Right hindlimb (tissue), 1 donor: ENCODE measurements at regions not wholly inside any gene's neighbourhood (a gene's known extent, or its start where the extent isn't known, plus 50 kb on each side); places are given as distances from the start of the nearest gene placed in this dataset.
"Not testable (repeated sequence)": the region's sequence is repeated elsewhere in the genome, so short reads cannot be mapped to it uniquely, and the experiment has no call there.

Source experiments
- DNase-seq: peaks from one replicate; pipeline ENCODE4 v3.0.0-alpha.2; 2018

DNA sequence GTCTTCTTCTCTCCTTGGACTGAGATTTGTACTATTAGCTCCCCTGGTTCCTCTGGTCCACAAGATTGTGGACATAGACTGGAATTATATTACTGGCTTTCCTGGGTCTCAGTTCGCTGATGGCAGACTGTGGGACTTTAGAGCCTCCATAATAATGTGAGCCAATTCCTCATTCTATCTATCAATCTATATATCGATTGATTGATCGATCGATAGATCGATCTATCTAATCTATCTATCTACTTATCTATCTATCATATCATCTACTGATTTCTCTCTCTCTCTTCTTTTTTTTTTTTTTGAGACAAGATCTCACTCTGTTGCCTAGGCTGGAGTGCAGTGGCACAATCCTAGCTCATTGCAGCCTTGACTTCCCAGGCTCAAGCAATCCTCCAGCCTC is 51.5 kb upstream of the DDR1 start:
- no peak for DNase-seq

DNA sequence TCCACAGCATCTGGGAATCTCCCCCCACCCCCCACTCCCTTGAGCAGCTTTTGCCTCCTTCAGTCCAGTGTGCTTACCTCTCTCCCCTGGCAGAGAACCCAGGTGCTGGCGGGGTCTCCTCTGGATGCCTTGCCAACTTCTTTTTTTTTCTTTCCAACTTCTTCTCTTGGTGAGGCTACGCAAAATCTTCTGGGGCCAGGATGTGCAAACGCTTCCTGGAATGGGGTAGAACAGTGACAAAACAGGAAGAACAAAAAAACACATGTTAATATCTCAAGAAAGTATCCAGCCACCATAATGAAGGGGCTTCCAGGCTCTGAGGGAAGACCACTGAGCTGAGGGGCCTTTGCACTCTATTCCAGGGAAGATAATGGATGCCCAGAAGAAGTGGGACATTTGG is 53.9 kb upstream of the DDR1 start:
- DNase-seq = no peak

DNA sequence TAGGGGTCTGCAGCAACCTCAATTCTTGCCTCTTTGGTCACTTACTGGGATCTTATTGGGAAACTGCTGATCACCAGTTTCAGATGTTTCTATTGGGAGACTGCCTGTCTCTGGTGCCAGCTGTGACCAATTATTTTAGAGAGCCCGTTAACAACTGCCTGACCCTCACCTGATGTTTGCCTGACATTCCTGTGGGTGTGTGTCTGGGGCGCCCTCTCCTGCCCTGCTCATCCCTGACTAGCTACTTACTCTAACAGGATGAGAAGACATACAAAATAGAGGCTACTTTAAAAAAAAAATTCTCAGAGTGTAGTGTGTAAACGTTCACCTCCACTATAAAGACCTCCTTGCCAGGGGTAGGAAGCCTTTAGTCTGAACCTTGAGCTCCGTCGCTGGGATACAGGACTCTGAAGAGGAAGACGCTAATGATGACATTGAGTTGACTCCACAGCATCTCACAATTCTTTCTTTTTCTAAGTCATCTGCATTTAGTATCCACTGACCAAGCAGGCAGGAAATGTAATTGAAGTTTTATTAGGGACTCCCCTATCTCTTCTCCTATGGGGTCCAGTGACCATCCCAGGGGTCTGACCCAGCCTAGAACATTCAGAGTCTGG is 54.6 kb upstream of the DDR1 start:
- no peak for DNase-seq

DNA sequence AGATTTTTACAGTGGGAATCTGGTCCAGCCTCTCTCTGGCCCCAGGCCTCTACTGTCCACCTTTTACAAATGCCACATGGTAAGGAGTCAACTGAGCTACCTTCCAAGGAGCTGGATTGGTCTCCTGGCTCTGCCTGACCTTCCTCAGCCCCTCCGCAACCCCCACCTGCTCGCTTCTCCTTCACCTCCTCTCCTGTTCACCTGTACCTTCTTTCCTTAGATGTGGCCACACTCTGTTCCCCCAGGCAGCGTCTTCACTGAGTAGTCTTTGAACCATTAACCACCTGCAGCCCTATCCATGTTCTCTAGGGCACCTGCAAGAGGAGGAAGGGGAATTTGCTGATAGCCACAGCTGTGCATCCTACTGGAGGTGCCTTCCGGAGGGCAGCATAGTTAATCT is 55.3 kb upstream of the DDR1 start:
- no peak for DNase-seq

DNA sequence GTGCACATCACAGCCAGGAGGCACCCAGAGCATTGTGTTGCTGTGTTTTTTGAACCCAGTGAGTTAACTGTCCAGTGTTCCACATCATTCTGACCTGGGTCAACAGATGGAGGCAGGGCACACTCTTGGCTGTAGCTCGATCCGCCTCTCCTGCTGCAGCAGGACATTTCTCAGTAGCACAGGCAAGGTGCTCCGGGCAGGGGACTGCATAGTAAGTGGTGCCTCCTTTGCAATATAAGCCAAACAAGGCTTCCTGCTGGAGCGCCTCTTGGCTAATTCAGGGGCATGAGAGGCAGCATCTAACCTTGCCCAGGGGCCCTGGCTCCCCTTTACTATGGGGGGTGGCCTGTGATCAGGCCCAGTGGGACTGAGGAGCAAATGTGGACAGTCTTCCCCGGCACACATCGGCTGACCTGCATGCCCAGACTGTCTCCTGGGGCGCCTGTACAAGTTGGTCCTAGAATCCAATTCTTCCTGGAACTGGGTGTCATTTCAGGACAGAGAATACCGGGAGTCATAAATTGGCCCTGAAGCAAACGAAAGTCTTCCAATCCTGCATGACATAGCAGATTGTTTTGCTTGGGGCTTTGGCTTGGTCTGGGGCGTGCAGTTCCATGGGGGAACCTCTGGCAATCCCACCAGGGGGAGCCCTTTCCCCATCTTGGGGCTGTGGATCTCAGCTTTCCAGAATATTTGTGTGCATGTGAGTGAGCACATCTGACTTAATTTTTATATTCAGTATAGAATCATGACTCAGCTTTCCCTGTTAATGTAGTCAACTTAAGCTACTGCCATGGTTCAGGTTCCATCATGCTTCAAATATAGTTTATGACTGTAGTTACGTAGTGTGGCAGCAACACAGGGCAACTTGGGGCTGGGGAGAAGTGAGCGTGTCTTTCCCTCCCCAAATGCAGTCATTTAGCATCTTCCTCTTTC is 56.0 kb upstream of the DDR1 start:
- DNase-seq = peak; percentile 91

DNA sequence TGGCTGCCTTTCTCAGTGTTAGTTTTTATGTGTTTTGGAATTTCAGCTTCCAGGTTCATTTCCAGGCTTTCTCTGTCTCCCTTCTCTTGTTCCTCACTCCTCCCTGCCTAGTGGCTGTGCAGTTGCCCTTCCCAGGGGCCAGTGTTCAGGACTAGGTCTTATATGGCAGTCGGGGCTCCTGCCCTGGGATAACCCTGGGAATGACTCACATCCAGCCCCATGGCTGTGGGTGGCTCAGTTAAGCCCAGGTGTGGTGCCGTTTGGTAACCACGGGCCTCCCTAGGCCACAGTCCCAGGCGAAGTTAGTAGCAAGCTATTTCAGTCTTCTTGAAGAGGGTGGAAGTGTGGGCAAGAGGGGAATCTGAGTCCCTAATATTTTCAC is 57.4 kb upstream of the DDR1 start:
- no peak for DNase-seq

DNA sequence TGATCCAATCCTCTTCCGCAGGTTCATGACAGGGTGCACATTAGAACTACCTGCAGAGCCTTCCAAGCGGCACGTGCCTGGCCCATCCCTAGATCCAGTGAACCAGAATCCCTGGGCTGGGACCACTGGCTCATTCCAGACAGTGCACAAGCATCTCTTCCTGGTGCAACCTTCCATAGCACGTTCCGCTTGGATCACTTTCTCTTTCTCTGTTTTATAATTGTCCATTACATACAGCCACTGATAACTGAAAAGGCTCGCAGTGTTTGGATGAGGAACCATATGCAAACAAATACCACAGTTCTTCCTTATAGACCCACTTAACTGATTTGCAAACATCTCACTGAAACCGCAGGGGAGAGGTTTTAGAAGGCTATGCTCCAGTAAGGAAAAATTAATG is 59.6 kb upstream of the DDR1 start:
- no peak for DNase-seq

DNA sequence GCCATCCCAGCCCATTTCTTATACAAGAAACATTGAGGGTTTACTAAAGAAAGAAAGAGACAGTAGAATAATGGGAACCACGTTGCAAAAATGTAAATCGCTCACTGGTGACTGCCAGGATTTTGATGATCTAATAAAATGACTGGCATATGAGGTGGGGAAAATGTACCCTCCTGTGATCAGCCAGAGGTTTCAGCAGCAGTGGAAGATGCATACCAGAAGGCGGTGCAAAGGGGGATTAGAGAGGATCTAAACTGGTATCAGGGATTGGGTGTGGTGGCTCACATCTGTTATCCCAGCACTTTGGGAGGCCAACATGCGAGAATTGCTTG is 60.8 kb upstream of the DDR1 start:
- DNase-seq = no peak

DNA sequence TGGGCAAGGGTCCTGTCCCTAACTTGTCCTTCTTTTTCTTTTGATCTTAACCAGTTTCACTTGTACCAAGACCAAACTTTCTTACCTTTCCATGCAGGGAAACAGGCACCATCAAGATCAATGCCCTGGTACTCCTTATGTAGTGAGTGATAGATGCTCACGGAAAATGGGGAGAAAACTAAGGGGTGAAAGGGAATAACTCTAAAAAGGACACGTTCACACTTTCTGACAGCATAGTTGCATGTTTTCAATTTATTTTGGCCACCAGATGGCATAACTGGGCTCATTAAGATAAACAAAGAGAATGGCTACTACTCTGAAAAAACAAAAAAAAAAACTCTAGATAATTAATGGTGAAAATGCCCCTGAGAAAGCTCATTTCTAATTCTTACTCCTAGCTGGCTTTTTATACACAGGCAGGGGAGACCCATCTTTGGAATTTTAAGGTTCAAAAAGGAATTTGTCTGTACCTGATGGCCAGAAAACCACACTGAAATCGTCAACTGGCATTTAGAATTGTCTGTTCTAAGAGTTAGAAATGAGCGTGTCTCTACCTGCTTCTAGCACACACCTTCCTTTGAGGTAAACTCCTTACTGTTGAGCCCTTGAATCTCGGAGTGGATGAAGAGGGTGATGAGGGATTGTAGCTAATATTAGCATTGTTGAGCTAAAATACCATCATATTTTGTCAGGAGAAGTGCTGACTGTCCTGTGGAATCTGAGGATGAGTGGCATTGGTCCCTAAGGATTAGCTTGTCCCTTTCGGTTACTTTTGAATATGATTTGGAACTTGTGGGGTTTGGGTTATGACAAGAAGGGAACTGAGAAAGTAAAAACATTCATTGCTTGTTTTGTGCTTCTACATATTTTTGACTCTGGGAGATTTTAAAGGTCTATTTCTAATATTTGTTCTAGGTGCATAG is 62.2 kb upstream of the DDR1 start:
- DNase-seq = no peak

DNA sequence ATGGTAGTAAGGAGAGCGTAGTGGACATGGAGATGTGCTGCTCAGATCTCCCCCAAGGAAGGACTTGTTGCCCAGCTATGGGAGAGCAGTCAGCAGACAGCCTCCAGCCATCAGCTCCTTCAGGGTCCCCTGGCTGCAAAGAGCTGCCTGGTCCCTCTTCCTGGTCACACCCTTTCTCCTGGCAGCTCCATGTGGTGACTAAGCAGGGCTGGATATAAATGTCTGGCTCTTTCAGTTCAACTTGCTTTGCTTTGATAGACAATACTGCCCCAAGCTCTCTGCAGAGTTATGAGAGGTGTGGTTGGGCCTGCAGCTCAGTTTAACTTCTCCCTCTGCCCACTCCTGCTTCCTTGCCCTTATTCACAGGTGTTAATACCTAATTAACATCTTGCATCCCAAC is 64.1 kb upstream of the DDR1 start:
- no peak for DNase-seq

DNA sequence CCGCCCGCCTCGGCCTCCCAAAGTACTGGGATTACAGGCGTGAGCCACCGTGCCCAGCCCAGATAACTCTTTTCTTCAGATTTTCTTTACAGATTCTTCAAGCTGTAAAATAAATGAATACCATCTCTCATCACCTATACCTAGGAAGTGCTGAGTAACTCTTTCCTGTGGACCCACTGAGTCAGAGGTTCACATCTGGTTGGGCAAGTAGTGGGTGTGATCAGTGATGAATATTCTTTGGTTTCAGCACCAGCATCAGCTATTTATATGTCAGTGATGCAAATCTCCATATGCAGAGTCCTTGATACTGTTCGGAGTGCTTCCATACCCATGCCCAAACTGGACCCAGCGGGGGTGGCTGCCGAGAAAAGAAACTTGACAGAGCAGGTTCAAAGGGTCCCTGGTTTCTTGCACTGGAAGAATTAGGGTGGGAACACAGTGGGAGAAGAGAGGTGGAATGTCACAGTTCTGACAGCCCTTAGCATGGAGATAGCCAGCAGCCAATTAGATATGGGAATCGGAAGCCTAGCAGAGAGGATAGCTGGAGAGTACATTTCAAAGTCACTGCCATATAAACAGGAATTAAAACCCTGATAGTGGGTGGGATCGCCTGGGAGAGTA is 64.9 kb upstream of the DDR1 start:
- DNase-seq = no peak

DNA sequence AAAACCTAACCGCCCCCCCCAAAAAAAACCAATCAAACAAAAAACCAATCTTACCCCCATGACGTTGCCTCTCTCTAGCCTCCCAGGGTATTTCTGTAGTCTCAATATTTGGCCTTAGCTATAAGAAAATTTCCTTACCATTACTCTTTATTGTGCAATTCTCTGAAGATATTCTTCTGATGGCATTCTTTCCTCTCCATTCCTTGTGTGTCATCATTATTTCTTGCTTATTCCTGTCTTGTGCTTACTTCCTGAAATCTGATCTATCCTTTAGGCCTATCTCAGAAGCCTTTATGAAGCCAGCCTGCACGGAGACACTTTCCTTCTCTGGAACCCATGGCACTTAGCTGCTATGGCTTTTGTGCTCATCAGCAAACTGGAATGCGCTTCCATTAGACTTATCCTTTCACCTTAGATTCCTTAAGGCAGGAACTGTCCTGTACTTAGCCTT is 65.9 kb upstream of the DDR1 start:
- DNase-seq = no peak

DNA sequence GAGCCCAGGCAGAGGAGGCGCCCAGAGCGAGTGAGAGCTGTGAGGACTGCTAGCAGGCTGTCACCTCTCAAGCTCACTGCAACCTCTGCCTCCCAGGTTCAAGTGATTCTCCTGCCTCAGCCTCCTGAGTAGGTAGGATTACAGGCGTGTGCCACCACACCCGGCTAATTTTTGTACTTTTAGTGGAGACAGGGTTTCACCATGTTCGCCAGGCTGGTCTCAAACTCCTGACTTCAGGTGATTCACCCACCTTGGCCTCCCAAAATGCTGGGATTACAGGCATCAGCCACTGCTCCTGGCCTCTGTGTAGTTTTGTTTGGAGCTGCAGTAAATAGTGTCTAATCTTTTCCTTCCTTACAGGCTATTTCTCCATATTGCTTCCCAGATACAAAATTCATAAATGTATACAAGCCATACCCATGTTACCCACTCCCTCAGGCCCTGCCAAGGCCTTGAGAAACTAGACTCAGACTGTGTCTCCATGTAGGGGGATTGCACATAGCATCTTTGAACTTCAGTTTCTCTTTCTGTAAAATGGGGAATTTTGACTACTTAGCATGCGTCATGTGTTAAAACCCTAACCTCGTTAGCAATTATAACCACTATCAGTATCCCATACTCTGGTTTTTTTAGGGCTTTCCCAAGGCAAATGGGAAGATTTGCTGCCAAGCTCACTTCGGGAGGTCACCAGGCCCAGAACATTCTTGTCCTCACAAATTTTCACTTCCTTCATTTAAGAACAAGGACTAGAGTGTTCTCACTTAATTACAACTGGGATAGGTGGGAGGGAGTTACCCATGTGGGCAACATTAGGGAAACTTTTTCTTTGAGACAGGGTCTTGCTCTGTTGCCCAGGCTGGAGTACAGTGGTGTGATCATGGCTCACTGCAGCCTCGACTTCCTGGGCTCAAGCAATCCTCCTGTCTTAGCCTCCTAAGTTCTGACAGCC is 67.3 kb upstream of the DDR1 start:
- DNase-seq = no peak

DNA sequence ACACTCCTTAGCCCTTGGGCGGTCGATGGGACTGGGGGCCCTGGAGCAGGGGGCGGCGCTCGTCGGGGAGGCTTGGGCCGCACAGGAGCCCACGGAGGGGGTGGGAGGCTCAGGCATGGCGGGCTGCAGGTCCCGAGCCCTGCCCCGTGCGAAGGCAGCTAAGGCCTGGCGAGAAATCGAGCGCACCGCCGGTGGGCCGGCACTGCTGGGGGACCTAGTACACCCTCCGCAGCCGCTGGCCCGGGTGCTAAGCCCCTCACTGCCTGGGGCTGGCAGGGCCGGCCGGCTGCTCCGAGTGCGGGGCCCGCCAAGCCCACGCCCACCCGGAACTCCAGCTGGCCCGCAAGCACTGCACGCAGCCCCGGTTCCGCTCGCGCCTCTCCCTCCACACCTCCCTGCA is 68.0 kb upstream of the DDR1 start:
- not testable (repeated sequence) for DNase-seq

DNA sequence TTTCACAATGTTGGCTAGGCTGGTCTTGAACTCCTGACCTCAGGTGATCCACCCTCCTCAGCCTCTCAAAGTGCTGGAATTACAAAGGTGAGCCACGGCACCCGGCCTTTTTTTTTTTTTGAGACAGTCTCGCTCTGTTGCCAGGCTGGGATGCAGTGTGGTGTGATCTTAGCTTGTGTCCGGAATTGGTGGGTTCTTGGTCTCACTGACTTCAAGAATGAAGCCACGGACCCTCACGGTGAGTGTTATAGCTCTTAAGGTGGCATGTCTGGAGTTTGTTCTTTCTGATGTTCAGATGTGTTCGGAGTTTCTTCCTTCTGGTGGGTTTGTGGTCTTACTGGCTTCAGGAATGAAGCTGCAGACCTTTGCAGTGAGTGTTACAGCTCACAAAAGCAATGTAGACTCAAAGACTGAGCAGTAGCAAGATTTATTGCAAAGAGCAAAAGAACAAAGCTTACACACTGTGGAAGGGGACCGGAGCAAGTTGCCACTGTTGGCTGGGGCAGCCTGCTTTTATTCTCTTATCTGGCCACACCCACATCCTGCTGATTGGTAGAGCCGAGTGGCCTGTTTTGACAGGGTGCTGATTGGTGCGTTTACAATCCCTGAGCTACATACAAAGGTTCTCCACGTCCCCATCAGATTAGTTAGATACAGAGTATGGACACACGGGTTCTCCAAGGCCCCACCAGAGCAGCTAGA is 69.1 kb upstream of the DDR1 start:
- not testable (repeated sequence) for DNase-seq

DNA sequence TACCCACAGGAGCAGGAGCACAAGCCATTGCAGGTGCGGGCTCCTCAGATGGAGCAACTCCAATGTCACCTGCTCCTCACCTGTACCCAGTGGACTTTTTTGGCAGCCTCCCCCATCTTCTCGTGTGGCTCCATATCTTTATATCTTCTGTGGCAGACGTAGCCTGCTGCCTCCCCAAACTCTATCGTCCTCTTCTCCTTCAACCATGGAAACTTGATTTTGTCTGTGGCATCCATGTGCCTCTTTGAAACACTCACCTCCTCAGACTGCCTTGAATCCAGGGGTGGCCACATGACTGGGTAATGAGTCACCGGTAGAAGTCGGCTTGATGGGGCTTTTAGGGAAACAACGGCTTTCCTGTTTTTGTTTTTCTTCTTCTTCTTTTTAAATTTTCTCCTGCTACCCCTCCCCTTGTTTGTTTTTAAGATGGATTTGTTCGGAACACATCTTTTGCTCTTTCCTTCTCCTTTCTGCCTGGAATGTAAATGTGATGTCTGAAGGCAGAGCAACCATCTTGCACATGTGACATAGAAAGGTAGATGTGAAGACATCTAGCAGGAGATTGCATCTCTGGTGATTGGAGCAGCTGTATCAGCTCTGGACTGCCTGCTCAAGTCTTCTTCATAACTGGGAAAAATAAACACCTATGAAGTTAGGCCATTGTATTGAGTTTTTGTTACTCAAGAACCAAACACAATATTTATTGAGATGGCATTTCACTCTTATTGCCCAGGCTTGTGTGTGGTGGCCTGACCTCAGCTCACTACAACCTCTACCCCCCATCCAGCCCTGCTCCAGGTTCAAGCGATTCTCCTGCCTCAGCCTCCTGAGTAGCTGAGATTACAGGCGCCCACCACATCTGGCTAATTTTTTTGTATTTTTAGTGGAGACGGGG is 69.9 kb upstream of the DDR1 start:
- DNase-seq = no peak

DNA sequence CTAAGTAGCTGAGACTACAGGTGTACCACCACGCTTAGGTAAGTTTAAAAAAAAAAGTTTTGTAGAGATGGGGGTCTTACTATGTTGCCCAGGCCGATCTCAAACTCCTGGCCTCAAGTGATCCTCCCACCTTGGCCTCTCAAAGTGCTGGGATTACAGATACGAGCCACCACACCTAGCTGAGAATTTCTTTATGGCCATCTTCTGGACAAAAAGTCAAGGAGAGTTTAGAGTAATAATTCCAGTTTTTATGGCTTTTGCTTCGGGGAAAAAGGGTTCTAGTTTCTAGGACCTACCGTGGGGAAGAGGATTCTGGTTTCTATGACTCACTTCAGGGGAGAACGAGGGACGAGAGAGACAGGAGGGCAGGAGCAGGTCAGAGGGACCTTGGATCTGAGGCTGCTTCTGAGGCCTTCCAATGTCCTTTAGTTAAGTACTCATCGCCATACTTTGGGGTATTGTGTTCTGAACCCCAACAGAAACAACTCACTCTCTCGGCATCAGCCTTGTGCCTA is 69.3 kb upstream of the IER3 start:
- DNase-seq = no peak

DNA sequence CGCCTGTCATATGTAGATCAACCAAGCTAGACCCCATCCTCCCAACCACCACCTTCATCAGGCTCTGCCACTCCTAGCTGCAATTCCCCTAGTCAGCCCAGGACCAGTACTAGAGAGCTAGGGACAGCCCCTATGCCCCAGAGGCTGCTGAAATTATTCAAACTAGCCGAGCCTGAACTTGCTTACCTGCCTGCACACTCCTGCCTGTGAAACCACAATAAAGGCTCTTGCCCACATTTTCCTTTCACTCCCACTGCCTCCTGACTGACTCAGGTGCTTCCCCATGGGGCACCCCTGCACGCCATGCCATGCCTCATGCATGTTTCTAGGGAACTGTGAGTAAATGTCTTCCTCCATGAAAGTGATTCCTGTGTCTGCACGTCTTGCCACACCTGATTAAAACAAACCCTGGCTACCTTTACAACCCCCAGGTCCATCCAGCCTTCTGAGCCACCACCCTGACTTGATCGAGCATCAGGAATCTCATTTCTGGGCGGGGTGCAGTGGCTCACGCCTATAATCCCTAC is 66.5 kb upstream of the IER3 start:
- no peak for DNase-seq

DNA sequence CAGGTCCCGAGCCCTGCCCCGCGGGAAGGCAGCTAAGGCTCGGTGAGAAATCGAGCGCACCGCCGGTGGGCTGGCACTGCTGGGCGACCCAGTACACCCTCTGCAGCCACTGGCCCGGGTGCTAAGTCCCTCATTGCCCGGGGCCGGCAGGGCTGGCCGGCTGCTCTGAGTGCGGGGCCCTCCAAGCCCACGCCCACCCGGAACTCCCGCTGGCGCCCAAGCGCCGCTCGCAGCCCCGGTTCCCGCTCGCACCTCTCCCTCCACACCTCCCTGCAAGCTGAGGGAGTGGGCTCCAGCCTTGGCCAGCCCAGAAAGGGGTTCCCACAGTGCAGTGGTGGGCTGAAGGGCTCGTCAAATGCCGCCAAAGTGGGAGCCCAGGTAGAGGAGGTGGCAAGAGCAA is 63.2 kb upstream of the IER3 start:
- DNase-seq = not testable (repeated sequence)
